HepG2 (cell line): ENCODE measurements at regions not wholly inside any gene's neighbourhood (a gene's known extent, or its start where the extent isn't known, plus 50 kb on each side); places are given as distances from the start of the nearest gene placed in this dataset.

Experiments used
- PHF8 ChIP-seq: sonication (generic); formaldehyde crosslinking; IDR thresholded peaks from 2 replicates; pipeline ENCODE4 v1.5.0; 2020; ENCODE audit warnings: missing genetic modification reagents
- TEAD2 ChIP-seq: sonication (generic); formaldehyde crosslinking; IDR thresholded peaks from 2 replicates; pipeline ENCODE4 v1.9.0; 2021; ENCODE audit warnings: missing genetic modification reagents
- TF ChIP-seq, protein P1 (sequence below): sonication (generic); formaldehyde crosslinking; IDR thresholded peaks from 2 replicates; pipeline ENCODE4 v1.5.0; 2020; ENCODE audit warnings: mild to moderate bottlenecking, missing genetic modification reagents, moderate library complexity
- TF ChIP-seq, protein P2 (sequence below): IDR thresholded peaks from 2 replicates; pipeline ENCODE4 v1.6.1; 2016

DNA sequence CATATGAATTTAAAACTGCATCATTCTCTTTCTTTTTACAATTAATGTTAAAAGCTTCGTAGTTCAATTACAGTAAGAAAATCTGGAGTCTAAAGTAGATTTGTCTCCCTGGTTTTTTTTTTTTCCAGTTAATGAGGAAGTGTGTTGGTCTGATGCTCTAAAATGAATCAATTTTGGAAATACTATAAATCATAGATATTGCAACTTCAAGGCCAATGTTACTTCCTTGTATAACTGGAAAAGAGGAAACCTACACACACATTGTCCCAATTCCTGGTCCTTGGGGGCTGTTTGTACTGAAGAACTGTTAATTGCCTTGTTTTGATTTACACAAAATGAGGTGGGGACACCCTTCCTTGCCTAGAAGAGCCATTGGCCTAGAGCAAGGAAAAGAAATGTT, 107.2 kb downstream of the RGS2 start:
- TF ChIP-seq TEAD2 (CRISPR knock-in tag) (no peak), PHF8 (CRISPR knock-in tag) (no peak)
- TF ChIP-seq, protein P1, sequence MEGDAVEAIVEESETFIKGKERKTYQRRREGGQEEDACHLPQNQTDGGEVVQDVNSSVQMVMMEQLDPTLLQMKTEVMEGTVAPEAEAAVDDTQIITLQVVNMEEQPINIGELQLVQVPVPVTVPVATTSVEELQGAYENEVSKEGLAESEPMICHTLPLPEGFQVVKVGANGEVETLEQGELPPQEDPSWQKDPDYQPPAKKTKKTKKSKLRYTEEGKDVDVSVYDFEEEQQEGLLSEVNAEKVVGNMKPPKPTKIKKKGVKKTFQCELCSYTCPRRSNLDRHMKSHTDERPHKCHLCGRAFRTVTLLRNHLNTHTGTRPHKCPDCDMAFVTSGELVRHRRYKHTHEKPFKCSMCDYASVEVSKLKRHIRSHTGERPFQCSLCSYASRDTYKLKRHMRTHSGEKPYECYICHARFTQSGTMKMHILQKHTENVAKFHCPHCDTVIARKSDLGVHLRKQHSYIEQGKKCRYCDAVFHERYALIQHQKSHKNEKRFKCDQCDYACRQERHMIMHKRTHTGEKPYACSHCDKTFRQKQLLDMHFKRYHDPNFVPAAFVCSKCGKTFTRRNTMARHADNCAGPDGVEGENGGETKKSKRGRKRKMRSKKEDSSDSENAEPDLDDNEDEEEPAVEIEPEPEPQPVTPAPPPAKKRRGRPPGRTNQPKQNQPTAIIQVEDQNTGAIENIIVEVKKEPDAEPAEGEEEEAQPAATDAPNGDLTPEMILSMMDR (CRISPR knock-in tag), result no peak
- TF ChIP-seq, protein P2, sequence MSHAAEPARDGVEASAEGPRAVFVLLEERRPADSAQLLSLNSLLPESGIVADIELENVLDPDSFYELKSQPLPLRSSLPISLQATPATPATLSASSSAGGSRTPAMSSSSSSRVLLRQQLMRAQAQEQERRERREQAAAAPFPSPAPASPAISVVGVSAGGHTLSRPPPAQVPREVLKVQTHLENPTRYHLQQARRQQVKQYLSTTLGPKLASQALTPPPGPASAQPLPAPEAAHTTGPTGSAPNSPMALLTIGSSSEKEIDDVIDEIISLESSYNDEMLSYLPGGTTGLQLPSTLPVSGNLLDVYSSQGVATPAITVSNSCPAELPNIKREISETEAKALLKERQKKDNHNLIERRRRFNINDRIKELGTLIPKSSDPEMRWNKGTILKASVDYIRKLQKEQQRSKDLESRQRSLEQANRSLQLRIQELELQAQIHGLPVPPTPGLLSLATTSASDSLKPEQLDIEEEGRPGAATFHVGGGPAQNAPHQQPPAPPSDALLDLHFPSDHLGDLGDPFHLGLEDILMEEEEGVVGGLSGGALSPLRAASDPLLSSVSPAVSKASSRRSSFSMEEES, result no peak
